EH (cell line): ENCODE measurements at regions not wholly inside any gene's neighbourhood (a gene's known extent, or its start where the extent isn't known, plus 50 kb on each side); places are given as distances from the start of the nearest gene placed in this dataset.
"Not testable (repeated sequence)": the region's sequence is repeated elsewhere in the genome, so short reads cannot be mapped to it uniquely, and the experiment has no call there.

ENCODE experiments used
- DNase-seq: peaks from one replicate; pipeline ENCODE4 v3.0.0-alpha.2; 2015; ENCODE audit warnings: low read depth

DNA sequence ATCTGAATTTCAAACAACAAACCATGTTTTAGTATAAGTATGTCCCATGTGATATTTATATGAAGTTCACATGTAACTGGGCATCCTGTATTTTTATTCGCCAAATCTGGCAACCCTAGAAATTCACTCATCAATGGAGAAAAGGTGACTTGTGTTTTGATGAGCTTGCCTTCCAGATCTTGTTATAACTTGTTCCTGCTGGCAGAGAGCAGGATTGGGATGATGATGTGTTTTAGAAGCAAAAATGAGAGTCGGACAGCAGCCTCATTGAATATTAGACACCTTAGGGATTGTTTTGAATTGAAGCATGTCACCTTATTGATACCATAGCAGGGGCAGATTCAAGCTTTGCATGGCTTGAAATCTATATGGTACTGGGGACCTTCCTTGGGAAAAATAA is 85.4 kb upstream of the MED13 start:
- no peak for DNase-seq

DNA sequence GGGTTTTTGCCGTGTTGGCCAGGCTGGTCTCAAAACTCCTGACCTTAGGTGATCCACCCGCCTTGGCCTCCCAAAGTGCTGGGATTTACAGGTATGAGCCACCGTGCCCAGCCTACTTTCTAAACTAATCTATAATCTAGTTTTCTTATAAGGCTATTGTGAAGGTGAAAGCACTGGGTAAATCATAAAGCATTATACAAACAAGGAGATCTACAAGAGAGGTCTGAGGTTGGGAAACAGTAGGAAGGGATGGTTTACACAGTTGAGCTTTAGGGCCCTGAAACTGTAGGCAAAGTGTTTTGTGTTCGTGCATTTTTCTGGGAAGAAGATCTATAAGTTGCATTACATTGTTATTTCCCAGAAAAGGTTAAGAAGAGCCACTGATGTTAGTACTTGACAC is 84.9 kb upstream of the MED13 start:
- DNase-seq, result no peak

DNA sequence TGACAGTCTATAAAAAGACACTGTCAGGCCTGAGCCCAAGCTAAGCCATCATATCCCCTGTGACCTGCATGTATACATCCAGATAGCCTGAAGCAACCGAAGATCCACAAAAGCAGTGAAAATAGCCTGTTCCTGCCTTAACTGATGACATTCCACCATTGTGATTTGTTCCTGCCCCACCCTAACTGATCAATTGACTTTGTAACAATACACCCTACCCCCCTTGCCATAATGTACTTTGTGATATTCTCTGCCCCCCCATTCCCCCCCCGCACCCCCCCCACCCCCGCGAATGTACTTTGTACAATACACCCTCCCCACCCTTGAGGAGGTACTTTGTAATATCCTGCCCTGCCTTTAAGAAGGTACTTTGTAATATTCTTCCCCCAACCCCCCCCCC is 82.2 kb upstream of the MED13 start:
- DNase-seq, result no peak

DNA sequence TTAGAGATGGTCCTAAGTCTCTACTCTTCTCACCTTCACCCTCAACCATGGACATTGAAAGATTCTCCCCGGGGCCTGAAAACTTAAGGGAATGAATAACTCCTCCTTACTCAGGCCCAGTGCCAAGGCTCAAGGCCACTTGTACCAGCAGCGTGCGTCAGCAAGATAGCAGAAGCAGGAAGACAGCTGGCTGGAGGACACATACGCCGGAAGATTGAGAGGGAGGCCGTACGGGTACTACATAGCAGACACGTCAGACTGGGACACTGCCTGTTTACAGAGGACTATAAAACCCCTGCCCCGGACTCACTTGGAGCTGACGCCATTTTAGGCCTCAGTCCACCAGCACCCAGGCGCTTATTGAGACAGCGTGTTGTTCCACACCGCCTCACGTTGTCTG is 75.8 kb upstream of the MED13 start:
- DNase-seq, result no peak

DNA sequence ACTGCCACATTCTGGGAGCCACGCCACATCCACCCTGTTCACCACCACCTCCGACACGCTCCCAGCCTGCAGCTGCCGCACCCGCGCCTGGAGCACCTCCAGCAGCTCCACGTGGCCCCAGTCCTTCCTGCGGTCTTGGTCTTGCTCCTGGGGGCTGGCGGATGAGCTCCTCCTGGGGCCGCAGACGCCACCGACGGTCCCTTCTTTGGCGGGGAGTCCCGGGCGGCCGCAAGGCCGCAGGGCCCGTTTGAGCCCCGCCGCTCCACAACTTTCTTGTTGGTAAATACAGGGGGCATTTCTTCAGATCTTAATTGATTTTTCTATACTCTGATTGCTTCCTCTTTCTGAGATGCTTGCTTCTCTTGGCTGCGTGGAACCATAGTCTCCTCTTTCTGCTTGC is 75.3 kb upstream of the MED13 start:
- no peak for DNase-seq

DNA sequence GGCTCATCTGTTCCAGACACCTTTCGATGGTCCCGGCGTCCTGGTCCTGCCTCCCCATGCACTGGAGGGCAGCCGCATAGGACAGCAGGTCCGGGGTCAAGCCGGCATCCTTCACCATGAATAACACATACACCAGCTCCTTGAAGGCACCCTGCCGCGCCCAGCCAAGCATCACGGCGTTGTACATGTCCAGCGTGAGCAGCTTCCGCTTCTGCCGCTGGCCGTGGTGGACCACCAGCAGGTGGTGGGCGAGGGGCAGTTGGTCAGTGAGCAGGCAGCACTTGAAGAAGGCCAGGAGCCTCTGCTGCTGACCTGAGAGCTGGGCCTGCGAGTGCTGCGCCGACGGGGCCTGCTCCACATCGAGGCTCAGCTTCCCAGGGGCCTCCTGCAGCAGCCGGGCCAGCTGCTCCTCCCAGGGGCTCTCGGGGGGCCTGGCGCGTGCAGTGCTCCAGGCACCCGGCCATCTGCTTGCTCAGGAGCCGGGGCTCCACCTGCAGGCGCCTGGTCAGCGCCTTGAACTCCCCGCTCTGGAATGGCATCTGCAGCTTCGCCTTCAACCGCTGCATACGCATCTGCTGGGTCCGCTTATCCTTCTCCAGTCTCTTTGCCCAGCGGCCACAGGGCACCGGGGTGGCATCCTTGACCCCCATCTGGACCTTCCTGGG is 74.7 kb upstream of the MED13 start:
- DNase-seq, result not testable (repeated sequence)

DNA sequence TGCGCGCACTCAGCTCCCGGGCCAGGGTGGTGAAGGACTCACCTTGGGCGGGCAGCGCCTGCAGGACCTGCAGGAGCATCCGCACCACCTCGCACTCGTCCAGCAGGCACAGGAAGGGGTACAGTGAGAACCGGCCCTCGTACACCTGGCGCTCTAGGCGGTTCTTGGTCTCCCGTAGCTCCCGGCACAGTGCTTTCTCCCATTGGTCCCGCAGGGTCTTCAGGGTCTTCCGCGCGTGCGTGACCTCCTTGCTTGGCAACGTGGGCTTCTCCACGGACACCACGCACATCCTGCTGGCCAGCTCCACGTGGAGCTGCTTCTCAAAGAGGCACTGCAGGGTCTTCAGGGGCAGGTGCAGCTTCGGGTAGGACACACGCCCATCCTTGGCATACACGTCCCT is 74.1 kb upstream of the MED13 start:
- DNase-seq, result no peak

DNA sequence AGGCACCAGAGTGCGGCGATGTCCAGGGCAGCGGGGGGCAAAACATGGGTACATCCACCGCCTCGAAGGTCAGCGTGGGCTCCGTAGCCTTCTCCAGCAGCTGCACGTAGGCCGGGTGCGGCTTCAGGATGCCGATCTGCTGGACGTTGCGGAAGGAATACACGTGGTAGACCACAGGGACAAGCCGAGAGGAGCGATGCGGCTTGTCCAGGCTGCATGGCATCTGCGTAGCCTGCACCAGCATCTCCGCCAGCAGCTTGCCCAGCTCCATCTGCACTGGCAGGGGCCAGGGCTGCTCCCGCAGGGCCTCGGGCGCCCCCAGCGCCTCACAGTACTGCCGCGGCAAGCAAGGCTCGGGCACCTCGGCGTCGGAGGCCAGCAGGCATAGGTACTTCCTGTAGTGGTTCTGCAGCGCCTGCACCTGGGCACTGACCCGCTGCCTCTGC is 73.6 kb upstream of the MED13 start:
- DNase-seq, result peak; percentile 15

DNA sequence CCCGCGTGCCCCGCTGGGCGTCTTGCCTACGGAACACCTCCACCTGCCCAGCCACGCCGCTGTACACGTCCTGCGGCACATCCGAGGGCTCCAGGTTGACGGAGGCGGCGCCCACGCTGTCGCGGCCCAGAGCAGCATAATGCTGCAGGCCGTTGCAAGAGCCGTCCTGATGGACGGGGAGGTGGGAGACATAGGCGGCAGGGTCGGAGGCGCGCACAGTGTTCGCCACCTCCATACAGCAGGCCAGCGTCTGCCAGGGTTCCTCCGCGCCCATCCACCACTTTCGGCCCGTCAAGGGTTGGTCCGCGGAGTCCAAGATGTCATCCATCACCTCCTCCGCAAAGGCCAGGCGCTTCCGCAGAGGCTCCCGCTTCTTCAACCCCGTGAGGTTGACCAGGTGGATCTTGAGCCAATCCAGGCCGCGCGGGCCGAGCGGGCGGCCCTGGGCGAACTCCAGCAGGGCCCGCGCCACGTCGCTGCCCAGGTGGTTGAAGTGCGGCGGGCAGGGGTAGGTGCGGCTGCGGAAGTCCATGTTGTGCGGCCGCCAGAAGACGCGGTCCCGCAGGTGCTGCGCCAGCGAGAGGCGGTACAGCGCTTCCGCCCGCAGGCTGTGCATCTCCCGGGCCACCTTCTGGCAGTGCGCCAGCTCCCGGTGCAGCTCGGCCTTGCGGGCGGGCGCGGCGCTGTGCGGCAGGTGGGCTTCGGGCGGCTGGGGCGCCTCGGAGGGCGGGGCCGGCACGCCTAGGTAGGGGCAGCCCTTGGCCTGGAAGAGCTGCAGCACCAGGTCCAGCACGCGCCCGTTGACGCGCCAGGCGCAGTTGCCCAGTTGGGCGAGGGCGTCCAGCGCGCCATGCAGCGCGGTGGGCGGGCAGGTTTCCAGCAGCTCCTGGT is 72.9 kb upstream of the MED13 start:
- not testable (repeated sequence) for DNase-seq

DNA sequence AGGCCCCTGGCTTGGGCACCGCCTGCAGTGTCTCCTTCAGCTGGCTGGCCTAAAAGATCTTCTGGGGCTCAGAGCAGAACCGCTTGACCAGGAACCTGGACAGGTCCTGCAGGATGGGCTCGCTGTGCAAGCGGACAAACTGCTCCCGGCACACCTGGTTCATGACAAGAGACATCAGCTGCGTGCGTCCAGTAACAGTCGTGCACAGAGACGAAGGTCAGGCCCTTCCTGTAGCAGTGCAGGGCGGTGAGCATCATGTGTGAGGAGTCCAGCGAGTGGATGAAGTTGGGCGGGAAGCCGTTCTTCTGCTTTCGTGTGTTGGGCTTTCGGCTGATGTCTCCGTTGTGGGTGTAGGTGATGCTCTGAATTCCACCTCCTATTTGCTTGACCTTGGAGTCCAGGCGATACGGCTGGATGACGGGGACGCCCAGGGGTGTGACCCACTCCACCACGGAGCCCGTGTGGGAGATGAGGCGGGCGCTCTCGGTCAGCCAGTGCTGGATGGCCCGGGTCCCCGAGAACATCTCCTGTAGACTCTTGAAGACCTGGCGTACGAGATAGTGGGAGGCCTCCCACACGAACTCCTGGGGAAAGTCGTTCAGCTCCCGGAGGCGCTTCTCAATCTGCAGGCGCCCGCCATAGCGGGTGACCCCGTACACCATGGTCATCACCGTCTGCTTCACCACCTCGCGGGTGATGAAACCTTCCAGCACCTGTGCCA is 72.1 kb upstream of the MED13 start:
- not testable (repeated sequence) for DNase-seq

DNA sequence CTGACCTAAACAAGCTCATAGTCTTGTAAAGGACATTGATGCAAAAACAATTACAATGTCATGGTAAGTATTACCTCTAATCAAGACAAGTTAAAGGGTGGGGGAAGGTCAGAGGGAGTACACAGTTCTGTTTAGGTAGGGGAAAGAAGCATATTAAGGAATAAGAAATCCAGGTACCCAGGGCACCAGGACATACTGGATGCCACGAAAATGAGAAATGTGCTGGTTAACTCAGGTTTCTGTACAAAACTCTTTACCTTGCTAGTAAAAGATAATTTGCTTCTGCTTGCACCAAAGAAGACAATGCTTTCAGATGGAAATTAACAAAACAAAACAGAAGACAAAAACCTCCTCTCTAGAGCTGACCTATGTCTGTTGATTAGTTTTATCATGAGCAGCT is 70.7 kb upstream of the MED13 start:
- DNase-seq, result no peak

DNA sequence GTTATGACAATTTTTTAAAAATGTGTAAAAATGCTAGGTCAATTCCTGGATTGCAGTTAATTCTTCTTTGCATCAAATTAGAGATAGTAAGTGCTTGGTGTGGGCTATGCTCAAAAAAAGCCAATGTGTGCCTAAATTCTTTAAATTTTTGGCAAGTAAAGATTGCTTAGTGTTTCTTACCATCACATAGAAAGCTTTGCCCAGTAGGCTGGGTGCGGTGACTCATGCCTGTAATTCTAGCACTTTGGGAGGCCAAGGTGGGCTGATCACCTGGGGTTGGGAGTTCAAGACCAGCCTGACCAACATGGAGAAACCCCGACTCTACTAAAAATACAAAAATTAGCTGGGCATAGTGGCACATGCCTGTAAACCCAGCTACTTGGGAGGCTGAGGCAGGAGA is 70.0 kb upstream of the MED13 start:
- peak; percentile 32 for DNase-seq

DNA sequence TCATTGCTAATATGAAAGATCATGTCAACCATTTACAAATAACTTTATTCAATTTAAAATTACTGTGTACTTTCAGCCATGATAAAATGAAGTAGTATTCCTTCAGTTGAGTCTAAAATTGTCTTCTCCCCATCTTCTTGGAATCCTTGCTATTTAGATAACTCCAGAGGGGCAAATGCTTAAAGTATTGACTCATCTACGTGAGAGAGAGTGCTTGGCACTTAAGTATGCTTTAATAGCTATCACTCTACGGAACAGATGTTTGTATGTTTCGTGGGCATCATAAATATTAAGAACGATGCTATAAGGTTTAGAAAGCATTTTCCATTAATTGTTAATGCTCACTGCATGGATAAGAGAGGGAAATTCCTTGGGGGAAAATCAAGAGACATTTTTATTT is 69.3 kb upstream of the MED13 start:
- DNase-seq, result peak; percentile 65

DNA sequence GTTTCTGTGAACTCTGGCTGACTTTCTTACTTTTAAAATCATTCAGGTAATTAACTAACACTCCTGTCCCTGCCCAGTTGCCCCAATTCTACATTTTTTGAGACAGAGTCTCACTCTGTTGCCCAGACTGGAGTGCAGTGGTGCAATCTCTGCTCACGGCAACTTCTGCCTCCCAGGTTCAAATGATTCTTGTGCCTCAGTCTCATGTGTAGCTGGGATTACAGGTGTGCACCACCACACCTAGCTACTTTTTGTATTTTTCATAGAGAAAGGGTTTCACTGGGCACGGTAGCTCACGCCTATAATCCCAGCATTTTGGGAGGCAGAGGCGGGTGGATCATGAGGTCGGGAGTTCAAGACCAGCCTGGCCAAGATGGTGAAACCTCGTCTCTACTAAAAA is 66.2 kb upstream of the MED13 start:
- DNase-seq, result not testable (repeated sequence)

DNA sequence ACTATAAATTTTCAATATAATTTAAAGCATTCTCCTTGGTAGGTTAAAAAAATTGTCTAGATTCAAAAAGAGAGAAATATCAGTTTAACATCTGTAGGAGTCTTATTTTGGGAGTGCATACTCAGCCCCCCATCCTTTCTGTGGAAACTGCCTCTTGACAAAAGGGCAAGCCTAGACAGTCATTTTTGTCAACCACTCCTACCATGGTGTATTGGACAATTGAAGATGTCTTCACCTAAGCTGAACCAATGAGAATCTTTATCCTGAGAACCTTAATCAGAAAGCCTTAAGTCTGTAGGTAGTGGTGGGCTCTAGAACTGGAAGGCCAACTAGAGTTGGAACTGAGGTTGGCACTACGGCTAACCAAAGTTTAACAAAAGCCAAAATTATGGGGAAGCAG is 65.7 kb upstream of the MED13 start:
- no peak for DNase-seq

DNA sequence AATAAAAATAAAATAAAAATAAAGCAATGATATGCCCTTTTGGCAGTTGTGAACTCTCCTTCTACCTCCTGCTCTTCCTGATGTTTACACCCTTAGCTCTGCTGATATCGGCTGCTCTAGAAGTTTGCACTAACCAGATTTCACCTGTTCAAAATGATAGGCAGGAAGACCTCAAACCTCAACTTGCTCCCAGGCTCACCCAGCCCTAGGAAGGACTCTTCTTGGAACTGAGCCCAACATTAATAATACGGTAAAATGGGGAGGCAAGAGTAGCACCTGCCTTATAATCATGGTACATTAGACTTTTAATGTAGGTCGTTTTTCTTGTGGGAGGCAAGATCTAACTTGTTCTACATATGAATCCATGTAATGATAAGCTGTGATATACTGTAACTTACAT is 61.2 kb upstream of the MED13 start:
- no peak for DNase-seq

DNA sequence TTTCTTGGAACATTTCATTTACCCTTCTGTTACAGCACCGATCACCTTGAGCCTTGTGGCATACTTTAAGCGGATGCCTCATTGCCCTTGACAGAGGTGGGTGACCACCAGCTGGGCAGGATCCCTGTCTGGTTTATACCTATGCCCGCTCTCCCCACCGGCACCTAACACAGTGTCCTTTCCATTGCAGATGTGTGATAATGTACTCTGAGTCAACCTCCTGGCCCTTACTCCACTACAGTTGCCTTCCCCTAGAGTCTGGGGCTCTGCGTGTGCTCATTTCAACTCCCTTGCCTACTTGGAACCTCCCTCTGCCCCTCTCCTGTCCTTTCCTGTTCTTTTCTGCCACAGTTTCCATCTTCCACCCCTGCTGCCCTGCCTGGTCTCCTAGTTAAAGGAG is 60.2 kb upstream of the MED13 start:
- DNase-seq, result no peak

DNA sequence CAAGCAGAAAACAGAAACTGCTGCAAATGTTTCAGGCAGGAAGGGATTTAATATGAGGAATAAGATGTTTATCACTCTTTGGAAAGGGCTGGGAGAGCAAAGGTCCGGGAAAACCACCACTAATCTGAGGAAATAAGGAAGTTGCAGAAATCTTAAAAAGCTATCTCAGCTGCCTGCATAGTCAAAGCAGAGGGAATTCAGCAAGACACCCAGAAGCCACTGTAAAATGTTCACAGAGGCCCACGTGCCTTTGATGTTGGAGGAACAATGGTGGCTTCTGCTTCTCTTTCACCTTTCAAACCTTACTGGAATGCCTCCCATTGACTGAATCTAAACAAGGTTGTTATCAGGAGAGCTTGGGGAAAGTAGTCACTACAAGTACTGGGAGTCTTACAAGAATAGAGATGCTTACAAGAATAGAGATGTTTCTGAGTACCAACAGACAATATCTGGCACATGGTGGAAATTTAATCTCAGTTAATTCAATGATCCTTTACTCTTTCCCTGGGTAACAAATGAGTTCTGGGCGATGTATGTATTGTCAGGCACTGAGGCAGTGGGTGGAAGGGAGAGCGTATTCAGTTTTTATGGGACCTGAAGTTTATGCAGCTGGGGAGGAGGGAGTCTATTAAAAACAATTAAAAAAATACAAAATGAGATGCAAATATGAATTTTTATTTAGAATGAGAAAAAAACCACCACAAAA is 56.1 kb upstream of the MED13 start:
- no peak for DNase-seq

DNA sequence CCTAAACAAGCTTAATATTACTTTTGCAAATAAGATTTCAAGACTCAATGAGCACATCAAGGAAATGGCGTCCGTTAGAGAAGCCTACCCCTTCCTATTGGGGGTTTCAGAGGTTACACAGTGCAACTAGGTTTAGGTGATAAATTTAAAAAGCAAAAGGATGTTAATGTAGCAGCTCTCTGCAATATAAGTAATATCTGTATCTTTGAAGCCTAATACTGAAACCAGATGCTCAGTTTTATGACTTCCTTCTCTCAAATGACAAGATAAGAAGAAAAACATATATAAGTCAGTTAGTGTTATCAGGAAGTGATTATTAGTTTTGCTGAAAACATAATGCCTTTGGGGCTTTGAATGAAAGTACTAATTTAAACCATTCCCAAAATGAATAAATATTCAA is 54.3 kb upstream of the MED13 start:
- DNase-seq, result no peak
